HG03432 (cell line): ENCODE measurements at regions not wholly inside any gene's neighbourhood (a gene's known extent, or its start where the extent isn't known, plus 50 kb on each side); places are given as distances from the start of the nearest gene placed in this dataset.
"Not testable (repeated sequence)": the region's sequence is repeated elsewhere in the genome, so short reads cannot be mapped to it uniquely, and the experiment has no call there.

Experiments used
- ATAC-seq: cut with Tn5 transposase; IDR thresholded peaks from one replicate; pipeline ENCODE4 v1.9.1; 2021; ENCODE audit warnings: mild to moderate bottlenecking, moderate library complexity; ENCODE audit not compliant: unreplicated experiment

DNA sequence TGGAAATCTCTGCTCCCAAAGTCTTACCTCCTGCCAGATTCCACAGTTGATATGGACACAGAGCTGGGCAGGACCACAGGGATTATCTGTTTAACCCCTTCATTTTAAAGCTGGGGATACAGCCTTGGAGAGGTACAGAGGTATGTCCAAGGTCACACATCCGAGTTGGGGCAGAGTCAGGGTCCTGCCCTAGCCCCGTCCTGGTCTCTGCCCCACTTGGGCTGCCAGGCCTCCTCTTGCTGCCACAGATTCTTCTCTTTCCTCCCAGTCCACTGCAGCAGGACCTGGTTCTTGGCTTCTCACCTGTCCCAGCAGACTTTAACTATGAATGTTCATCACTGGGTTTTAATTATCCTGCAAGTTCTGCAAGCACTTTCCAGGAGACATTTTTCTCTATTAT, 258.3 kb downstream of the MATN1 start:
- ATAC-seq = no peak

DNA sequence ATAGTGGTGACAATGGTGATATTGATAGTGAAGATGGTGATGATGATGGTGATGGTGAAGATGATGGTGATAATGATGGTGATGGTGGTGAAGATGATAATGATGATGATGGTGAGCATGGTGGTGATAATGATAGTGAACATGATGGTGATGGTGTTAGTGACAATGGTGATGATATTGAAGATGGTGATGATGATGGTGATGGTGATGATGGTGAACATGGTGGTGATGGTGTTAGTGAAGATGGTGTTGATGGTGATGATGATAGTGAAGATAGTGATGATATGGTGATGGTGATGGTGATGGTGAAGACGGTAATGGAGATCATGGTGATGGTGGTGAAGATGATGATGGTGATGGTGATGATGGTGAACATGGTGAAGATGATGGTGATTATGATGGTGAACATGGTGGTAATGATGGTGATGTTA, 259.2 kb downstream of the MATN1 start:
- no peak for ATAC-seq

DNA sequence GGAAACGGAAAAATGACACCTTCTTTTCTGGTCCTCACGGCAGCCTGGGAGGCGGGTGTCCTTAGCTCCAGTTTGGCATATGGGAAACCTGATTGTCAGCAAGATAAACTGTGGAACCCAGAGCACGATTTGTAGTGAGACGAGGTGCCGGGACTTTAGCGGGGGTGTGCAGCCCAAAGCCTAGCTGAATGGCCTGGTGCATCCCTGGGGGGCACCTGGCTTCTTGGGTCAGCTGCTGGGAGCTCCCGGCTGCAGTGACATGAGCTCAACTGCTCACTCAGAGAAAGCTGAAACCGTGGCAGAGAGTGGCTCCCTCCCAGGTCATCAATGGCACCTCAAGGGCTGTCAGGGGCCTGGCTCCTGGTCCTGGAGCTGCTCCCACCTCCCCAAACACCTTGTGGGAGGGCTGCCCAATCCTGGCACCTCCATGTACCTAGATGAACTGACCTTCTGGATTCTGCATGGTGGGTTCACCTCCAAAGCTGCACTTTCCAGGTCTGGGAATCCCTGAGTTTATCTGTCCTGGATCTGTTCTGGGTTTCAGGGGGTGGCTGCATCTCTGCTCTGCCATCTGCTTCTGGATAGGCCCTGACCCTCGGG, 260.5 kb downstream of the MATN1 start:
- no peak for ATAC-seq

DNA sequence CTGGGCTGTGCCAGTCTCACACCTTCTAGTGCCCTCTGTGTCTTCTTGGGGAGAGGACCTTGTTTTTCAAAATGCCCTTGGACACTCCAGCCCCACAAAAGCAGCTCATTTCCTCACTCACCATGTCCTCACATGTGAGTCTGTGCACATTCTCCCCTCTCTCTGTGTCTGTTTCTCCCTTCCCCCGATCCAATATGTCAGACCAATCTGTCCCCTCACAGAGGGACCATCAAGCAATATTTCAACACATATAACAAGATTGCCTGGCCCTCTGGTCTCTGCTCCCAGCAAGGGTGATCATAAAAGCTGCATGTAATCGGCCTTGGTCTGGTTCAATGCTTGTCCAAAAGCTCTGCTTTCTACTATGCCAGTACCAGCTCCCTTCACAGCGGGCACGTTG, 261.2 kb downstream of the MATN1 start:
- no peak for ATAC-seq

DNA sequence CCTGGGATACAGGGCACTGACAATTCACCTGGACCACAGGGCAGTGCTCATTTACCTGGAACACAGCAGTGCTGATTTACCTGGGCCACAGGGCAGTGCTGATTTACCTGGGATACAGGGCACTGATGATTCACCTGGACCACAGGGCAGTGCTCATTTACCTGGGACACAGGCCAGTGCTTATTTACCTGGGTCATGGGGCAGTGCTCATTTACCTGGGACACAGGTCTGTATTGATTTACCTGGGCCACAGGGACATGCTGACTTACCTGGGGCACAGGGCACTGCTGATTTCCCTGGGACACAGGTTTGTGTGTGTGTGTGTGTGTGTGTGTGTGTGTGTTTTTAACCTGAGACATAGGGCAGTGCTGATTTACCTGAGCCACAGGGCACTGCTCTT, 261.7 kb downstream of the MATN1 start:
- ATAC-seq = no peak

DNA sequence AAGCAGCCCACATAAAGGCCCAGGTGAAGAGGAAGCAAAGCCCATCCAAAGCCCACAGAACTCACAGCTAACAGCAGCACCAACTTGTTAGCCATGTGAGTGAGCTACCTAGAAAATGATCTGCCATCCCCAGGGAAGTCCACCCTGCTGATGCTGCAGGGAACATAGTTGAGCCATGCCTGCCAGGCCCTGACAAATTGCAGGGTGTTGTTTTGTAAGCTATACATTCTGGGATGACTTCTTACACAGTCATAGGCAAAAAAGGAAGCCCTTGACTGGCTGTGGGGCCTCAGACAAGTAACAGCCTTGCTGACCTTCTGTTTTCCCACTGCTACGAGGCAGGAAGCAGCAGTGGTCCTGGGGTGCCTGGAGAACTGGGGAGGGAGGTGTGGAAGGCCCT, 262.7 kb downstream of the MATN1 start:
- ATAC-seq = no peak

DNA sequence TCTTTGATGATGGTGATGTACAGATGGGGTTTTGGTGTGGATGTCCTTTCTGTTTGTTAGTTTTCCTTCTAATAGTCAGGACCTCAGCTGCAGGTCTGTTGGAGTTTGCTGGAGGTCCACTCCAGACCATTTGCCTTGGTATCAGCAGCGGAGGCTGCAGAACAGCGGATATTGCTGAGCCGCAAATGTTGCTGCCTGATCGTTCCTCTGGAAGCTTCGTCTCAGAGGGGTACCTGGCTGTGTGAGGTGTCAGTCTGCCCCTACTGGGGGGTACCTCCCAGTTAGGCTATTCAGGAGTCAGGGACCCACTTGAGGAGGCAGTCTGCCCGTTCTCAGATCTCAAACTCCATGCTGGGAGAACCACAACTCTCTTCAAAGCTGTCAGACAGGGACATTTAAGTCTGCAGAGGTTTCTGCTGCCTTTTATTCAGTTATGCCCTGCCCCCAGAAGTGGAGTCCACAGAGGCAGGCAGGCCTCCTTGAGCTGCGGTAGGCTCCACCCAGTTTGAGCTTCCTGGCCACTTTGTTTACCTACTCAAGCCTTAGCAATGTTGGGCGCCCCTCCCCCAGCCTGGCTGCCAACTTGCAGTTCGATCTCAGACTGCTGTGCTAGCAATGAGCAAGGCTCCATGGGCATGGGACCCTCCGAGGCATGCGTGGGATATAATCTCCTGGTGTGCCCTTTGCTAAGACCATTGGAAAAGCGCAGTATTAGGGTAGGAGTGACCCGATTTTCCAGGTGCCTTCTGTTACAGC, 264.5 kb downstream of the MATN1 start:
- ATAC-seq = not testable (repeated sequence)

DNA sequence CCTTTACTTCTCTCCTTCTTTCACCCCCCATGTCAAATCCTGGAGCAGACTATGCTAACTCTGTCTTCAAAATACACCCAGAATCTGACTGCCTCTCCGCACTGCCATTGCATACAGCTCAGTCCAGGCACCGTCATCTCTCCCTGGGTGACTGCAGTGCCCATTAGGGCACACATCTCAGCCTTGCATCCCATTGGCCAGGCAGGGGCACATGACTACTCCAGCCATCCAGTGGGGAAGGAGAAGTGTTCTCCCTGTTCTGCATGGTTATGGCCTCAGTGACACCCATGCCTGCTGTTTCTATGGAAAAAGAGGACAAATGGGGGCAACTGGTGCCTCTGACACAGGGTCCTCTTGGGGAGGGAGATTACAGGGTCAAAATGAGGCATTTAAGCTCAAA, 270.5 kb downstream of the MATN1 start:
- ATAC-seq = no peak

DNA sequence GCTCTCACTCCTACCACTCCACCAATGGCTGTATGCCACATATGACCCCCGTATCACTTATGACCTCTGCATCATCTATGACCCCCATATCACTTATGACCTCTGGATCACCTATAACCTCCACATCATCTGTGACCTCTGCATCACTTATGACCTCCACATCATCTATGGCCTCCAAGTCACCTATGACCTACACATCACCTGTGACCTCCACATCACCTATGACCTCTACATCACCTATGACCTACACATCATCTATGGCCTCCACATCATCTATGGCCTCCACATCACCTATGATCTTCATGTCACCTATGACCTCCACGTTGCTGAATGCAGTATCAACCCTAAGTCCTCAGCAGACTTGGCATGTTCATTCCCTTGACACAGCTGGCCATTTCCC, 271.2 kb downstream of the MATN1 start:
- ATAC-seq = no peak

DNA sequence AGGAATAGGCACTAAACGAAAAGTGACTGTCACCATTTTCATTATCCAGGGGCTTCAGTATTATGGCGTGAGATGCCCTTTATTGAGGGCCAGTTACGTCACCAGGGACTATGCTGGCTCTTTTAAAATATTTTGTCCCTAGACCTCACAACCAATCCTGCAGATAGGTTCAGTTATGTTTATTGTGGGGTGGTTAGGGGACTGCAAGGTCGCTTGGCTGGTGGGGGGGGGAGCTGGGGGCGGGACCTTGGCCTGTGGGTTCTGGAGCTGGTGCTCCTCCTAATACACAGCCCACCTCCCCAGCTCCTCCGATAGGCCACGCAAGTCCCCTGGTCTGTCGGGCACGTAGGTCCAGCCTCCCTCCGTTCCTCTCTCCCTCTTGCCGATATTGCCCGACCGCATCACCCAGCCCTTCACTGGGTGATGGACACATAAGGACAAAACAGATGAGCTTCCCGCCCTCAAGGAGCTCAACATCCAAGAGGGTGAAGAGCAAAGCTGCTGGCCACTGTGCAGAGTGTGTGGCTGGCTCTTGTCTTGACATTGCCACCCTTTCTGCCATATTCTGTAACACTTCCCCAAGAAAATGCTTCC, 271.8 kb downstream of the MATN1 start:
- no peak for ATAC-seq

DNA sequence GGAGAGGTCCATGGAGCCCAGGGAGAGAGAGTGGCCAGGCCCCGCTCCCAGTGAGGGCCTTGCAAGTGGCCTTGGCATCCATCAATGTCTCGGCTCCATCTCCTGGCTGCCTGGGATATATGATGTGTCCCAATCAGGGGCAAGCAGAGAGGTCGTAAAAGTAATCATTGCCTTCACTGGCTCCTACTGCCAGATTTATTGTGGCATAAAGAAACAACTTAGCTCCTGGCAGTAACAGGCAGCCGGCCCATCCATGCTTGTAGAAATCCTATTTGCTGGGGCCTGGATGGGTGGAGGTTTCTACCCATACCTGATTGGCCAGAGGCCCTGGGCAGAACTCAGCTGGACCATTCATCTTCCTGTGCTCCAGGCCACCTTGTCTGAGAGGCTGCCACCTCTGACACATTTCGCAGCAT, 272.6 kb downstream of the MATN1 start:
- no peak for ATAC-seq

DNA sequence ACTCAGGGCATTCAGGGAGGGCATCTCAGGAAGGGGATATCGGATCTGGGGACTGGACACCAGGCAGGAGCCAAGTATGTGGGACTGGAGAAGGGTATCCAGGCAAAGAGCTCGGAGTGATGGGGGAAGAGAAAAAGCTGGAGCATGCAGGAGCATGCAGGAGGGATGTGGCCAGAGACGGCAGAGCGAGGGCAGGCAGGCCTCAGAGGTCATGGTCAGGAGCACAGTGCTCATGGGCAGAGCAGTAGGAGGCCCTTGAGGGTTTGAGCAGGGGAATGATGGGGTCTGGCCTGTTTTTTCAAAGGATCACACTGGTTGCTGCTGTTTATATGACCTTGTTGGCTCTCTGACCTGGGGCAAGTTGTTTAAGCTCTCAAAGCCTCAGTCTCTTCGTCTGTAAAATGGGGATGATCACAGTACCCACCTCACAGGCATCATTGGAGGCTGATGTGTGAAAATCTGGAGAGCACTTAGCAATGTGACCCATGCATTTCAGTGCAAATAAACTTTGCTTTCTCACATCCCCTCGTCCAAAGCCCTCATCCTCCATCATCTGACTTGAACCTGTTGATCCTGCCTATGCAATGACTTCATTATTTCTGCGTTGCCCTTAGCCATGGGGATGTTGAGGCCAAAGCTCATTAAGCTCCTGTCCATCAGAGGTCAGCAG, 273.1 kb downstream of the MATN1 start:
- ATAC-seq = no peak

DNA sequence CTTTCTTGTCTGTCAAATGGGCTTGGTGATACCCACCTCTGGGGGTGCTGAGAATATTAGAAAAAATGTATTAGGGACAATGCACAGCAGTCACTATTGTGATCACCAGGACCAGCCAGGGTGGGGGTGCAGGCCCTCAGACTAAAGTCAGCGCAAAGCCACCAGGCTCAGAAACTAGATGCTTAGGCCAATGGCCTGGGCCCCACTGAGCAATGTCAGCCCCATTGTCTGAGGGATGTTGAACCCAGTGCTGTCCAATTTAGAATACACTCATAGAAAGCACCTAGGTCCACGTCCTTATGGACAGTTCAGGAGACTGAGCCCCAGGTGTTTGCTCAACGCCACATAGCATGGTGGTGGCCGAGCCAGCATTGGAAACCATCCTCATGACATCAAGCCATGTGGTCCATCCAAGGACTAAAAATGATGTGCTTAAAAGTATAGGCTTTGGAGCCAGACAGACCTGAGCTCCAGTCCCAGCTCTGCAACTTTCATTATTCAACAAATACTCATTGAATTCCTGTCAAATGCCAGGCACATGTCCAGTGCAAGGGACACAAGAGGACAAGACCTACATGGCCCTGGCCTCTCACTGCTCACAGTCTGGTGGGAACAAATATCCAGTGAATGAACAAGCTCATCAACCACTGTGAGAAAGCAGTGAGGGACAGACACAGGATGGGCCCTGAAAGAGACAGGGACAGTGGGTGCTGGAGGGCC, 273.8 kb downstream of the MATN1 start:
- no peak for ATAC-seq

DNA sequence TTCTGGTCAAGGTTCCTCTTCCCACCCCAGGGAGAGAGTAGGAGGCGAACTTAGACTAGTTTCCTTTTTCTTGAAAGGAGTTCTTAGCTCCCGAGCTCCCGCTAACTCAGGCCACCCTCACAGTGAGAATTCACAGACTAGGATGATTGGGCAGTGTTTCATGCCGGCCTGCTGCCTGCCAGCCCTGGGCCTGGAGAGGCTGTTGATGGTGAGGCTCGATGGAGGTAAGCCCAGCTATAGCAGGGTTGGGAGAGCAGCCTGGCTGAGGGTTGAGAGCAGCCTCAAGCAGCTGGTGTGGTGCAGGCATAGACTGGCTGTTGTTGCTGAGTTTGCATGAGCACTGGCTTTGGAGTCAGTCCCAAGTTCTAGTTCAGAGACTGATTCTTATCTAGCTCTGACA, 274.4 kb downstream of the MATN1 start:
- no peak for ATAC-seq

DNA sequence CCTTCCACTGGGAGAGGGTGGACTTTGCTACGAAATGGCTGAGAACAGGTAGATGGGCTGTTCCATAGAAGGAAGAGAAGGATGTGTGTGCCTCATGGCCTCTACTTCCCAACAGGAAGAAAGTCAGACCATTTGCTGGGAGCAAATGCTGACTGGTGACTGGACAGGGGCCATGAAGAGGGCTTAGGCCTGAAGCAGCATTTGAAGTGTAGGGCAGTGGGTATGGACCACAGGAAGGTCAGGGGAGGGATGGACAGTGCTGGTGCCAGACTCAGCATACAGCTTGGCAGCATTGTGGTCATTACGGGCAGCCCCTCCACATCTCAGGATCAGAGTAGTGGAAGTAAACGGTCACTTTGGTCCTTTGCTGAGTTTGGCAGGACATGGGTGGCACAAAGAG, 275.7 kb downstream of the MATN1 start:
- no peak for ATAC-seq

DNA sequence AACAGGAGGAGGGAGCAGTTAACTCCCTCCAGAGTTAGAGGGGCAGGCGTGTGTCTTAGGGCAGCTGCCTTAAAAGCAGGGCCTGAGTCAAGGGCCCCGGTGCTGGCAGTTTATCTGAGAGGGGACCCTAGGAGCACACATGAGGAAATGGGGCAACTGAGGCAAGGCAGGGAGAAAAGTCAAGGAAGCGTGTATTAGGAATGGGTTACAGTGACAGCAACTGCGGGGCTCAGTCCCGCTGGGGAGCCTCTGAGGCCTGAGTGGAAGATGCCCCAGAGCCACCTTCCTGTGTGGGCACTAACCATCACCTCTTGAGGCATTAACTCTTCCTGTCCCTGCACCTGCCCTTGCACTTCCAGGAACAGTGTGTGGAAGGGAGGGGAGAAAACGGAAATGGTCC, 276.3 kb downstream of the MATN1 start:
- ATAC-seq = no peak

DNA sequence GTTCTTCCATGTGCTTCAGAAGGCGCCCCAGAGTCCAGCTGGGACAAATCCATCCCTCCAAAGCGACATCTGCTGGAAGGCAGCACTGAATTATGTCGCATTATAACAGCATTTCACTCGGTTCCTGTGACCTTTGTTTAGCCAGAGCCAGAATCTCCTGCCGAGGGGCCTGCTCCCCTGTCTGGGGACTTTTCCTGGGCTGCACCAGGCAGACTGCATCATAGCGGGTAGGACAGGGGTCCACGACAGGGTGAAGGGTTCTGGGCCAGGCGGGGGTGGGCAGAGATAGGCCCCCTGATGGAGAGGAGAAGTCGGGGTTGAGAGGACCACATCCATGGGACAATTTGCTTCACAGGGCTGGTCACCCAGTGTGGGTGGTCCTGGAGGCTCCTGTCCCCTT, 276.9 kb downstream of the MATN1 start:
- ATAC-seq = no peak

DNA sequence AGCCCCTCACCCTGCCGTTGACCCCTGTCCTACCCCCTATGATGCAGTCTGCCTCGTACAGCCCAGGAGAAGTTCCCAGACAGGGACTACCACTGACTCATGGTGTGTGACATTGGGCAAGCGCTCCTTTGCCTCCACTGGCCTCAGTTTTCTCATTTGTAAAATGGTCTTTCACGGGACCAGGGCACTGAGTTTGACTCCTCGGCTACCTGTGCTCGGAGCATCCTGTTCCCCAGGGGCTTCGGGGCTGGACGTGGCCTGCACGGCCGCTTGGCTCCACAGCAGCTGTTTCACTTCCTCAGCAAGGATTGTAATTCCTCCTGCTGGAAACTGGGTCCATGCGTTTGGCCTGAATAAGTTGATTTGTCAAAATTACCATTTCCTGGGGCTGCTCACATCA, 277.3 kb downstream of the MATN1 start:
- ATAC-seq = no peak

DNA sequence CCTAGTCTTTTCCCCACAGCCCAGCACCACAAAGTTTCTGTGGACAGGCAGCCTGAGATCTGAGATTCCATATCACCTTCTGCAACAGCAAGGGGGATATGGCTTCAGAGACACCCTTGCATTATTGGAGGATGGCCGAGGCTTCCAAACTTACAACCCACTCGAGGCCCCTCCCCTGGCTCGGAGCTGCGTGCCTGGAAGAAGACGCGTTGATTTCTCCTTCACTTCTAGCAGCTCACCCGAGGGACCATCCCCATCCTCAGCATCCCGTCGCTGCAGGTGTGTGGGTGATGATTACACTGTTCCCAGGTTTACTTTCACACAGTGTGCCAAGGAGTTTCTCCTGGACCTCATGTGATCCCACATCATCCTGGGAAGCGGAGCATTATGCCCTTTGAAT, 277.9 kb downstream of the MATN1 start:
- ATAC-seq = no peak

DNA sequence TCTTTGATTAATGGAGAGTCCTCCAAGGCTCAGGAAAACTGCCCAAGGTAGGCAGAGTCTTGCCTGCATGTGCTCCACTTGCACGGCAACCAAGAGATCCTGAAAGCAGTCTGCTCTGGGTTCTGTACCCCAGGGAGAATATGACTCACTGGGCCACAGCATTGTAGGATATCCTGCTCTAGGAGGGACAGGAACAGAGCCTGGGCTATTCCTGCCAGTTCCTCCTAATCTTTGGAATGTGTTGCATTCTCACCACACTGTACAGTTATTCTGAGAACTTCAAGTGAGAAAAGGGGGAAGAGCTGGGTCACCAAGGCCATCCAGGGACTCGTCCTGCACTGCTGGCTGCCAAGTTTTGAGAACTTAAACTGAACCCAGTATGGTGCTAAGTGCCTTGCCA, 278.5 kb downstream of the MATN1 start:
- no peak for ATAC-seq

DNA sequence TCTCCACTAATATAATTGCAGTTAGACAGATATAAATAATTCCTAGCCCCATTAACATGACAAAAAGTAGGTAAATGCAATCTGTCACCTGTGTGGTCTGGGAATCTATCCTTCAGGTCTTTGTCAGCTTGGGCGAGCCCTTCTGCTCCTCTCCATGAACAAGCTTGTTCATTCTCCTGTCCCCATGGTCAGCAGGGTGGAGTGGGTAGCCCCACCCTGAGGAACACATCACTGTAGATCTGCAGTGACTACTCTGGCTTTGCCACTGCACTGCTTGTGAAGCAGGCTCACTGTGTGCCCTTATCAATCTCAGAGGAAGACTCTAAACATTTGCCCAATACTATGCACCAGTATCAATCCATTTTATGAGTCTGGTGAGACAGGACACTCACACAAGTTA, 279.0 kb downstream of the MATN1 start:
- no peak for ATAC-seq
